H1 (cell line): ENCODE measurements at regions not wholly inside any gene's neighbourhood (a gene's known extent, or its start where the extent isn't known, plus 50 kb on each side); places are given as distances from the start of the nearest gene placed in this dataset.

Experiments
- HDAC6 ChIP-seq: IDR thresholded peaks from one replicate; pipeline ENCODE4 v1.7.1; 2012; ENCODE audit warnings: low read depth, mild to moderate bottlenecking, inconsistent platforms, low read length, moderate library complexity

DNA sequence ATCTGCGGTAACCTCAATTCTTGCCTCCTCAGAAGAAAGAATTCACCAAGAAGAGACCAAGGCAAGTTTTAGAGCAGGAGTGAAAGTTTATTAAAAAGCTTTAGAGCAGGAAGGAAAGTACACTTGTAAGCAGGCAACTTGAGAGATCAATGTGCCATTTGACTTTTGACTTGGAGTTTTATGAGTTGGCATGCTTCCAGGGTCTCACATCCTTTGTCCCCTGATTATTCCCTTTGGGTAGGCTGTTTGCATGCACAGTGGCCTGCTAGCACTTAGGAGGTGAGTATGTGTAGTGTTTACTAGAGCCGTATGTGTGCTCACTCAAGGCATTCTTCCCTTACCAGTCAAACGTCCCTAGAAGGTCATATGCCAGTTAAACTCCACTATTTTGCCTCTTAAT, 111.0 kb upstream of the RAI14 start (continued):
- TF ChIP-seq HDAC6 = no peak
- TF ChIP-seq, all 59 proteins: peak for 0
